ENCODE measurements at regions not wholly inside any gene's neighbourhood (a gene's known extent, or its start where the extent isn't known, plus 50 kb on each side); places are given as distances from the start of the nearest gene placed in this dataset.
A peak's percentile ranks its signal among the peaks of the same experiment; 100 is the strongest.
"Not testable (repeated sequence)": the region's sequence is repeated elsewhere in the genome, so short reads cannot be mapped to it uniquely, and the experiment has no call there.

GRCh38 chr1:244758708-244759107, 76.8 kb upstream of the COX20 start:
- in situ Hi-C loops (cut with HindIII; ENCODE audit: low sequenced_read_pairs) = no loop called here
- peak; percentile 8 for DNase-seq (ENCODE audit: low spot score)

DNA sequence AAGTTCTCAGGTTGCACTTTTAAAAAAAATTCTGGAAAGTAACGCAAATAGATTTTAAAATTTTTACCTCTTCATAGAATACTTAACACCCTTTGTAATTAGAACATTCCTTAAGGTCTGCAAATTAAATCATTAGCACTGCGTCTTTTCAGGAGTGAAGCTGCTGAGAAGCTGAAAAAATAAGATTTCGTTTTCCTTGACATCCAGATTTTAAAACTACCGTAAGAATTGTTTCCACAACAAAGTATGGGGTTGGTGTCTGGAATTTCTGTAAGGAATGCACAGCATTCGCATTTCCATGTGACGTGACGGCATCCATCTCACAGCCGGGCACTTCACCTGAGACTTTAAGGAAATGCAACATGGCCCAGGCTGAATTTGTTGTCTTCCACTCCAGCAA, 76.3 kb upstream of the COX20 start:
- in situ Hi-C loops (cut with HindIII; ENCODE audit: low sequenced_read_pairs) = no loop called here
- no peak for DNase-seq (ENCODE audit: low spot score)

GRCh38 chr1:244760471-244760870, 75.0 kb upstream of the COX20 start:
- in situ Hi-C loops (cut with HindIII; ENCODE audit: low sequenced_read_pairs) = no loop called here

DNA sequence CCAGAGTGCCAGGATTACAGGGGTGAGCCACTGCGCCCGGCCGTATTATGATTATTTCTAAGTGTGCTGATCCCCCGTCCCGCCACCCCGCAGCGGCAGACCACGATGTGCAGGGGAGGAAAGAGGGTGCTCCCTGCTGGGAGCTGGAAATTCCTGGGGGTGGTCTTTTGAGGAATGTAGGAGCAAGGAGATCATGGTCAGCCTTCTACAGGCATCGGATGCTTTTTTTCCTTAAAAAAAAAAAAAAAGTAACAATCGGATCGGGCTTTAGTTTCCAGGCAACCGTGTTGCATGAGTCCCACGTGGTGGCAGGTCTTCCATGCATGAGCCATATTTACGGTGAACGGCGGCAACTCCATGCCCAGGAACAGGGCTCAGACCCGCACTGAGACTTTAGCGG, 74.2 kb upstream of the COX20 start:
- peak; percentile 35 for DNase-seq (ENCODE audit: low spot score)
- in situ Hi-C loops (cut with HindIII; ENCODE audit: low sequenced_read_pairs) = no loop called here

More at GRCh38 chr1:244760471-244760870, 75.0 kb upstream of the COX20 start:
- no peak for DNase-seq (ENCODE audit: low spot score)

- DNase-seq (ENCODE audit: low spot score) = no peak
Measured at GRCh38 chr1:244762629-244763028, 72.8 kb upstream of the COX20 start.

DNA sequence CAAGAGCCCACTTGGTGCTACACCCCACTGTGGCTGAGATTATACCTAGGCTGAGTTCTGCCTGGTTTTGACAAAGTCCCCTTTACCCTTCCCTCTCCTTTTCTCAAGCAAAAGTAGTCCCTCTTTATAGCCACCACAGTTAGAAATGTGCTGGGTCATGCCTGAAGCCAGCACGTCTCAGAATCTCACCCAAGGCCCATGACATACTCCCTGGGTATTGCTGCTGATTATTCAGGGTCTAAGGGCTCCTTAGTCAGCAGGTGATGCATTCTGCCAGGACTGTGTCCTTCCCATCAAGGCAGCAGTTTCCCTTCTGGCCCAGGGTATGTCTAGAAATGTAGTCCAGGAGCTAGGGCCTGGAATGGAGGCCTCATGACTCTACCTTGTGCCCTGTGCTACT, 67.3 kb upstream of the COX20 start:
- DNase-seq (ENCODE audit: low spot score) = no peak
- in situ Hi-C loops (cut with HindIII; ENCODE audit: low sequenced_read_pairs) = no loop called here

More at GRCh38 chr1:244762629-244763028, 72.8 kb upstream of the COX20 start:
- in situ Hi-C loops (cut with HindIII; ENCODE audit: low sequenced_read_pairs) = no loop called here

- no peak for DNase-seq (ENCODE audit: low spot score)
- in situ Hi-C loops (cut with HindIII; ENCODE audit: low sequenced_read_pairs) = no loop called here
Measured at GRCh38 chr1:244768804-244769203, 66.7 kb upstream of the COX20 start.

- in situ Hi-C loops (cut with HindIII; ENCODE audit: low sequenced_read_pairs) = not testable (repeated sequence)
- DNase-seq (ENCODE audit: low spot score) = peak; percentile 46
Measured at GRCh38 chr1:244770556-244770955, 64.9 kb upstream of the COX20 start.

DNA sequence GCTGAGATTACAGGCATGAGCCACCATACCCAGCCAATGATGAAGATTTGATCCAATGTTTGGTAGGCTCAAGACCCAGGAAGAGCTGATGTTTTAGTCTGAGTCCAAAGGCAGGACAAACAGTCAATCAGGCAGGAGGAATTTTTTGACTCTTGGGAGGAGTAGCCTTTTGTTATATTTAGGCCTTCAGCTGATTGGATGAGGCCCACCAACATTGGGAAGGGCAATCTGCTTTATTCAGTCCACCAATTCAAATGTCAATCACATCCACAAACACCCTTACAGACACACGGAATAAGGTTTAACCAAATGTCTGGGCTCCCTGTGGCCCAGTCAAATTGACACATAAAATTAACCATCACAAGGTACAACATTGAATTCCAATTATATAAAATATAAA, 61.9 kb upstream of the COX20 start:
- no peak for DNase-seq (ENCODE audit: low spot score)
- in situ Hi-C loops (cut with HindIII; ENCODE audit: low sequenced_read_pairs) = no loop called here

DNA sequence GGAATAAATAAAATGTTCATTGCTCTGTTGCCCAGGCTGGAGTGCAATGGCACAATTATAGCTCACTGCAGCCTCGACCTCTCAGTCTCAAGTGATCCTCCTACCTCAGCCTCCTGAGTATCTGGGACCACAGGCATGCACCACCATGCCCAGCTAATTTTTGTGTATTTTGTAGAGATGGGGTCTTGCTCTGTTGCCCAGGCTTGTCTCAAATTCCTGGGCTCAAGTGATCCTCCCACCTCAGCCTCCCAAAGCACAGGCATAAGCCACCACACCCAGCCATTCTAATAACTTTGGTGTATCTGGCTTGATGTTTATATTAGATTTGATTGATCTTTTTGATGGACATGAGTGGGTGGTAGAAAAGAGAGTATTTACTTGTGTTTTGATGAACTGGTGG, 58.7 kb upstream of the COX20 start:
- DNase-seq (ENCODE audit: low spot score); in situ Hi-C loops (cut with HindIII; ENCODE audit: low sequenced_read_pairs): not testable (repeated sequence)

DNA sequence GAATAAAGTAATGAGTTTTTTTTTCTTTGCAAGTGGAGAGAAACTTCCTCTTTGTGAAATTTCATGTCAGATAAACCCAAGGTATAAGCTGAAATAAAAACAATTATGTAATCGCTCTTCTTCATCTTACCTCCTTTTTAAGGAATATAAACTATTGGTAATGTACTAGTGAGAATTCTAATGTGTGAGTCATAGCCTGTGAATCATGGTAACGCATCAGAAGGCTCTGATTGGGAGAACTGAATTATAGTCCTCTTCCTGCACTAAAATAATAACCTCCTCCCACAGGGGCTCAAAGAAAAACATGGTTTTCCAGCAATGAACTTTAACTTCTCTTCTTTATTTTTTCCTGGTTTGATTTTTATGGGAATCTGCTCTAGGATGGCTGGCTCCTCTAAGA, 57.1 kb upstream of the COX20 start:
- in situ Hi-C loops (cut with HindIII; ENCODE audit: low sequenced_read_pairs) = no loop called here
- no peak for DNase-seq (ENCODE audit: low spot score)

DNA sequence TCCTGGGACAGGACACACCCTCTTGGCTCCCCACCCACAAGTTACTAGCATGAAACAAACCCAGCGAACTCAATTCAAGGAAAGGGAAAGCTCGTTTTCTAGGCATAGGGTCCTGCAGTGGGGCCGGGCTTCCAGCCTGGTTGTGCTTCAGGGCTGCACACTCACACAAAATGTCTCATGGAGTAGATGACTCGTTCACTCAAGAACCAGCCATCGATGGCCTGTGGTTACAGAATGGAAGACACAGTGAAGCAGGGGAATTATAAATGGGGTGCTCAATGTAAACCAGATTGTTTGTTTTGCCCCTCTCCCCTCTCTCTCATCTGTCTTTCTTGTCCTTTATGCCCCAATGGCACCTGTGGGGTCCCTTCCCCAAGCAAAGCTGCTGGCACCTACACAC, 56.0 kb upstream of the COX20 start:
- in situ Hi-C loops (cut with HindIII; ENCODE audit: low sequenced_read_pairs) = no loop called here
- DNase-seq (ENCODE audit: low spot score) = no peak

GRCh38 chr1:244780311-244780710, 55.1 kb upstream of the COX20 start:
- in situ Hi-C loops (cut with HindIII; ENCODE audit: low sequenced_read_pairs) = no loop called here
- no peak for DNase-seq (ENCODE audit: low spot score)

DNA sequence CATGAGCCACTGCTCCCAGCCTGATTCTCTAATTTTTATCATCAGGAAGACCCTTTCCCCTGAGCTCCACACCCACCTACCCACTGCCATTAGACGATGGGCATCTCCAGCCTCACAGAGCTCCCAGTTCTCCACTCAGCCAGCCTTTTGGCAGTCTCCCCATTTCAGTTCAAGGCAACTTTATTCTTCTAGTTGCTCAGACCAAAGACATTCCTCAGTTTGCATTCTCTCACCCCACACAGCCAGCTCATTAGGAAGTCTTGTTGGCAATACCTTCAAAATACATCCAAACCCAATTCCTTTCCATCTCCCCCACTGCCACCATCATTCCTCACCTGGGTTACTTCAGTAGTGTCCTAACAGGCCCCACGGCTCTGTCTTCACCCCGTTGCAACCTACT, 53.4 kb upstream of the COX20 start:
- in situ Hi-C loops (cut with HindIII; ENCODE audit: low sequenced_read_pairs) = no loop called here
- DNase-seq (ENCODE audit: low spot score) = no peak

GRCh38 chr1:244783138-244783537, 52.3 kb upstream of the COX20 start:
- in situ Hi-C loops (cut with HindIII; ENCODE audit: low sequenced_read_pairs) = no loop called here
- no peak for DNase-seq (ENCODE audit: low spot score)

Measured in G401 (cell line).